ENCODE measurements at regions not wholly inside any gene's neighbourhood (a gene's known extent, or its start where the extent isn't known, plus 50 kb on each side); places are given as distances from the start of the nearest gene placed in this dataset.

DNA sequence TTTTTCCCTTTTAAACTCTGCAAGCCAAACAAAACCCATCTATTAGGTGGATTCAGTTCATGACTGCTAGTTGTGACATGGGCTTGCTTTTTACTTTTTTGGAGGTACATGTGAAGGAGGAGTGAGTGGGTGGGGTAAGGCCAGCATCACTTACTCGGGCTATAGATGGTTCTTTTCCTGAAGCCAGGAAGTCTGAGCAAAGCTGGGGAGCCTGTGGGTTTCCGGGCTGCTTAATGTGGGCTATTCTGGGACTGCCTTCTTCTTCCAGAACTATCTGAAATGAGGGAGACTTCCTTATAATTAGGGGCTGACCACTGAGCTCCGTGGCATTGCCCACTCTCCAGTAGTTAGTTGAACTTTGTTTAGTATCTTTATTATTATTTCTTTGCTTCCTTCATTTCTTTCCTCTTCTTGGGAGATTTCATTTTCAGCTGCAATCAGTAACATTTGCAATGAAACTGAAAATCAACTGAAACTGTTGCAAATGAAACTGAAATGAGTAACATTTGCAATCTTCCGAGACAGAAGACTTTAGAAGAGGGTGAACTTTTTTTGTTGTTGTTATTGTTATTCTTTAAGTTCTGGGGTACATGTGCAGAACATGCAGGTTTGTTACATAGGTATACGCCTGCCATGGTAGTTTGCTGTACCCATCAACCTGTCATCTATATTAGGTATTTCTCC, 204.9 kb downstream of the LRRC70 start:
- no peak for TF ChIP-seq KDM5B (IDR thresholded peaks at IDR 0.05; ENCODE audit: insufficient replicate concordance, low read depth, low read length)
- TF ChIP-seq SMARCC2 (IDR thresholded peaks at IDR 0.05; ENCODE audit: low read depth), result no peak
- no peak for TF ChIP-seq TBP (optimal IDR thresholded peaks at IDR 0.05; ENCODE audit: low read depth, low read length)
- no peak for TF ChIP-seq POLR2A (conservative IDR thresholded peaks at IDR 0.05)

Measured in K562 (cell line).